Fibroblast of lung (primary cell): ENCODE measurements at regions not wholly inside any gene's neighbourhood (a gene's known extent, or its start where the extent isn't known, plus 50 kb on each side); places are given as distances from the start of the nearest gene placed in this dataset.

Experiments
- EZH2 ChIP-seq: IDR thresholded peaks from 2 replicates; pipeline ENCODE4 v1.5.1; 2012; ENCODE audit warnings: low read length, control low read depth, mild to moderate bottlenecking; ENCODE audit errors: missing control alignments
- TF ChIP-seq, protein P1 (sequence below), 2 donors: IDR thresholded peaks in 1 of 2; conservative IDR thresholded peaks in 1 of 2; 1 replicate in 1 of 2; 2 replicates in 1 of 2; pipeline ENCODE4 v1.5.1; 2011 to 2012; ENCODE audit warnings: low read length in 2 of 2, control low read depth in 1 of 2, inconsistent platforms in 1 of 2, low read depth in 1 of 2, mild to moderate bottlenecking in 1 of 2

DNA sequence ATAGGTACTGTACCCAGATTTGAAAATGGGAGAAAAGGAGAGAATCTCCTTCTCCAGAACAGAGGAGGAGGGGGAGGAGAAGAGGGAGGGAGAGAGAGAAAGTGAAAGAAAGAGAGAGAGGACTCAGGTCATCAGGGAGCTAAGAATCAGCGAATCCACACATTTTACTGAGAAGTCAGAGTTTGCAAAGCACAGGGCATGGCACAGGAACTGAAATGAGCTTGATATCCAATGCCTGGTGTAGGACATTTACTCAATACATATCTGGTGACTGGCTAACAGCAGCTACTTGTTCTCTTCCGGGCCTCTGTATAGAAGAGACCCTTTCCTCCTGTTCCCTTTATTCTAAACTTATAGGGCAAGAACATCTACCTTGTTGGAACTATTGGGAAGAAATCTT lies 375.1 kb downstream of the KLF5 start:
- TF ChIP-seq EZH2 = no peak
- TF ChIP-seq, protein P1, sequence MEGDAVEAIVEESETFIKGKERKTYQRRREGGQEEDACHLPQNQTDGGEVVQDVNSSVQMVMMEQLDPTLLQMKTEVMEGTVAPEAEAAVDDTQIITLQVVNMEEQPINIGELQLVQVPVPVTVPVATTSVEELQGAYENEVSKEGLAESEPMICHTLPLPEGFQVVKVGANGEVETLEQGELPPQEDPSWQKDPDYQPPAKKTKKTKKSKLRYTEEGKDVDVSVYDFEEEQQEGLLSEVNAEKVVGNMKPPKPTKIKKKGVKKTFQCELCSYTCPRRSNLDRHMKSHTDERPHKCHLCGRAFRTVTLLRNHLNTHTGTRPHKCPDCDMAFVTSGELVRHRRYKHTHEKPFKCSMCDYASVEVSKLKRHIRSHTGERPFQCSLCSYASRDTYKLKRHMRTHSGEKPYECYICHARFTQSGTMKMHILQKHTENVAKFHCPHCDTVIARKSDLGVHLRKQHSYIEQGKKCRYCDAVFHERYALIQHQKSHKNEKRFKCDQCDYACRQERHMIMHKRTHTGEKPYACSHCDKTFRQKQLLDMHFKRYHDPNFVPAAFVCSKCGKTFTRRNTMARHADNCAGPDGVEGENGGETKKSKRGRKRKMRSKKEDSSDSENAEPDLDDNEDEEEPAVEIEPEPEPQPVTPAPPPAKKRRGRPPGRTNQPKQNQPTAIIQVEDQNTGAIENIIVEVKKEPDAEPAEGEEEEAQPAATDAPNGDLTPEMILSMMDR (conservative IDR thresholded peaks at IDR 0.05 in 1 of 2, IDR thresholded peaks at IDR 0.05 in 1 of 2; ENCODE audit: low read depth in 1 of 2, low read length in 2 of 2) = no peak
